ENCODE measurements at regions not wholly inside any gene's neighbourhood (a gene's known extent, or its start where the extent isn't known, plus 50 kb on each side); places are given as distances from the start of the nearest gene placed in this dataset.

DNA sequence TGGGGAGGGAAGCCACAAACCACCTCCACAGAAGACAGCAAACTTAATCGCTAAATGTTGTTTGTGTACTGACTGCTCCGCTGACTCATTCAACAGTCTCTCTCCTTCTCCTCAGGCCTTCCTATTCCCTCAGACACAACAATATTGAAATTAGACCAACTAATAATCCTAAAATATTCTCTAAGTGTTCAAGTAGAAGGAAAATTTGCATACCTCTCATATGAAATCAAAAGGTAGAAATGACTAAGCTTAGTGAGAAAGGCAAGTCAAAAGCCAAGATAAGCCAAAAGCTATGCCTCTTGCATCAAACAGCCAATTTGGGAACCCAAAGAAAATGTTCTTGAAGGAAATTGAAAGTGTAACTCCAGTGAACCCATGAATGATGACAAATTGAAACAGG lies 75.7 kb upstream of the ARHGAP24 start:
- Mint-ChIP-seq H3K27me3 (ENCODE audit: low read depth) (no peaks in the 10 kb centered on the region), H3K27ac (no peak overlapping the region), H3K4me1 (no peaks in the 10 kb centered on the region), H3K4me3 (no peak overlapping the region), H3K36me3 (ENCODE audit: insufficient read depth in 1 of 3, low read depth in 3 of 3) (no peaks in the 10 kb centered on the region), H3K9me3 (no peaks in the 10 kb centered on the region; a peak in 1 of 5 replicates)
- Histone ChIP-seq H4K5ac (ENCODE audit: insufficient read length, low read depth, low read length) (no peak overlapping the region), H3K27me3 (ENCODE audit: insufficient read depth, low read length) (no peaks in the 10 kb centered on the region), H2BK120ac (ENCODE audit: low read depth, low read length, poor library complexity, severe bottlenecking) (no peak overlapping the region), H3K79me1 (ENCODE audit: insufficient read depth, low read depth, low read length, poor library complexity, severe bottlenecking) (no peaks in the 10 kb centered on the region), H3K4me2 (ENCODE audit: insufficient read depth, insufficient read length, low read length) (no peak overlapping the region), H2BK5ac (ENCODE audit: insufficient read length, low read length) (no peak overlapping the region), H3T11ph (ENCODE audit: low read length) (no peak overlapping the region), H2BK15ac (ENCODE audit: low read depth, low read length) (no peak overlapping the region), H3K14ac (ENCODE audit: insufficient read depth, low read length) (no peak overlapping the region), H2AK5ac (ENCODE audit: insufficient read length, low read length) (no peak overlapping the region), H3K56ac (ENCODE audit: insufficient read length, low read depth, low read length) (no peak overlapping the region), H3K9me3 (ENCODE audit: control insufficient read depth, low read depth, low read length) (no peaks in the 10 kb centered on the region), H3K79me2 (ENCODE audit: insufficient read depth, low read length) (no peaks in the 10 kb centered on the region), H3K23ac (ENCODE audit: insufficient read length, low read depth, low read length) (no peak overlapping the region), H3K23me2 (ENCODE audit: insufficient read length, low read depth, low read length, poor library complexity, severe bottlenecking) (no peaks in the 10 kb centered on the region), H4K20me1 (ENCODE audit: control insufficient read depth, insufficient read depth, insufficient read length) (no peaks in the 10 kb centered on the region), H3K18ac (ENCODE audit: insufficient read length, low read depth, low read length) (no peak overlapping the region), H2AFZ (ENCODE audit: low read length) (no peak overlapping the region), H3K4me1 (ENCODE audit: insufficient read depth, low read length) (no peaks in the 10 kb centered on the region), H3K9ac (ENCODE audit: extremely low read depth, insufficient read length, low read length) (no peak overlapping the region), H4K8ac (replicated peaks; ENCODE audit: insufficient read length, low read depth, low read length) (no peak overlapping the region), H2BK20ac (ENCODE audit: low read depth, low read length, poor library complexity, severe bottlenecking) (no peak overlapping the region), H3K27ac (ENCODE audit: insufficient read length, low read depth, low read length) (no peak overlapping the region), H2BK12ac (ENCODE audit: insufficient read length, low read depth, low read length) (no peak overlapping the region), H3K4ac (ENCODE audit: low read depth, low read length) (no peak overlapping the region), H4K91ac (ENCODE audit: insufficient read length, low read depth, low read length) (no peak overlapping the region)
- no CpG with 5 or more reads among the region's 2 CpGs for WGBS (ENCODE audit: extremely low coverage, insufficient read length, low lambda C conversion rate)
- no peak for DNase-seq
- TF ChIP-seq, protein P1, sequence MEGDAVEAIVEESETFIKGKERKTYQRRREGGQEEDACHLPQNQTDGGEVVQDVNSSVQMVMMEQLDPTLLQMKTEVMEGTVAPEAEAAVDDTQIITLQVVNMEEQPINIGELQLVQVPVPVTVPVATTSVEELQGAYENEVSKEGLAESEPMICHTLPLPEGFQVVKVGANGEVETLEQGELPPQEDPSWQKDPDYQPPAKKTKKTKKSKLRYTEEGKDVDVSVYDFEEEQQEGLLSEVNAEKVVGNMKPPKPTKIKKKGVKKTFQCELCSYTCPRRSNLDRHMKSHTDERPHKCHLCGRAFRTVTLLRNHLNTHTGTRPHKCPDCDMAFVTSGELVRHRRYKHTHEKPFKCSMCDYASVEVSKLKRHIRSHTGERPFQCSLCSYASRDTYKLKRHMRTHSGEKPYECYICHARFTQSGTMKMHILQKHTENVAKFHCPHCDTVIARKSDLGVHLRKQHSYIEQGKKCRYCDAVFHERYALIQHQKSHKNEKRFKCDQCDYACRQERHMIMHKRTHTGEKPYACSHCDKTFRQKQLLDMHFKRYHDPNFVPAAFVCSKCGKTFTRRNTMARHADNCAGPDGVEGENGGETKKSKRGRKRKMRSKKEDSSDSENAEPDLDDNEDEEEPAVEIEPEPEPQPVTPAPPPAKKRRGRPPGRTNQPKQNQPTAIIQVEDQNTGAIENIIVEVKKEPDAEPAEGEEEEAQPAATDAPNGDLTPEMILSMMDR (conservative IDR thresholded peaks at IDR 0.05): no peak

Measured in H9 (cell line).